ENCODE measurements at regions not wholly inside any gene's neighbourhood (a gene's known extent, or its start where the extent isn't known, plus 50 kb on each side); places are given as distances from the start of the nearest gene placed in this dataset.

DNA sequence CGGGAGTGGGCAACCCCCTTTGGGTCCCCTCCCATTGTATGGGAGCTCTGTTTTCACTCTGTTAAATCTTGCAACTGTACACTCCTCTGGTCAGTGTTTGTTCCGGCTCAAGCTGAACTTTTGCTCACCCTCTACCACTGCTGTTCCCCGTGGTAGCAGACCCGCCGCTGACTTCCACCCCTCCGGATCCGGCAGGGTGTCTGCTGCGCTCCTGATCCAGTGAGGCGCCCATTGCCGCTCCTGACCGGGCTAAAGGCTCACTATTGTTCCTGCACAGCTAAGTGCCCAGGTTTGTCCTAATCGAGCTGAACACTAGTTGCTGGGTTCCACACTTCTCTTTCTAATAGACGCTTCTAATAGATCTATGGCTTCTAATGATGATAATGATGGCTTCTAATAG lies 488.6 kb downstream of the MRPL39 start:
- DNase-seq = no peak

- DNase-seq = no peak
Observed at GRCh38 chr21:25115021-25115420, 492.3 kb downstream of the MRPL39 start.

GRCh38 chr21:25107708-25108107 lies 499.6 kb downstream of the MRPL39 start:
- no peak for DNase-seq

- DNase-seq = no peak
Observed at GRCh38 chr21:25103500-25104207, 503.6 kb downstream of the MRPL39 start.

DNA sequence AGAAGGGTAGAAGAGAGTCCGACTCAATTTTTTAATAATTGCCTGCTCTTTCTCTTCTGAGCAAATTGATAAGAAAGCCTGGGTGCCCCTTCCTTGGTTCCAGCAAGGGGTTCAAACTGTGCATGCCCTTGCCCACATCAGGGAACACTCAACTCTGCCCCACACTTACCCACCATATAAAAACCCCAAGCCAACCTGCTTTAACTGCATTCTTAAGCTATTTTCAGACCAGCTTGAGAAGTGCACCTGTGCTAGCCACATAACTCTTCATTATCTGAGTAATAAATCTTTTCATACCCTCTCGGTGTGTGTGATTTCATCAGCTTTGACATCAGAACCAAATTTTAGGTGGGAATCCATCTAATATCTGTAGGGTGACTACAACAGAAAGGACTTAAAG lies 509.6 kb downstream of the MRPL39 start:
- DNase-seq = no peak

DNA sequence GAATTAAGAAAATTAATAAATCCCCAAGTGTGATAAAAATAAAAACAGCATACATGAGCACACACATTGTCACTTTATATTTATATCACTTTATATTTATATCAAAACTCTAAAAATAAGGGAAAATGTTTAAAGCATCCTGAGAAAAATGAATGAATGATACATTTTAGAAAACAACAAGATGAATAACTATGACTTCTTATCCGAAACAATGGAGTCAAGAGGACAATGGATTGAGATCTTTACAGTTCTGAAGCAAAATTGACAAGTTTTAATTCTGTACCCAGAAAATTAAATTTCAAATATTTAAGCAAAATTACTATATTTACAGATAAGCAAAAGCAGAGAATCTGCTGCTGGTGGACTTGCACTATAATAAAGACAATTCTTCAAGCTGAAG lies 512.6 kb downstream of the MRPL39 start:
- no peak for DNase-seq

GRCh38 chr21:25092441-25093011 lies 514.8 kb downstream of the MRPL39 start:
- DNase-seq = no peak

GRCh38 chr21:25081096-25081495 lies 526.2 kb downstream of the MRPL39 start:
- DNase-seq = no peak

GRCh38 chr21:25080661-25081060 lies 526.6 kb downstream of the MRPL39 start:
- no peak for DNase-seq

- no peak for DNase-seq
Observed at GRCh38 chr21:25080141-25080540, 527.1 kb downstream of the MRPL39 start.

DNA sequence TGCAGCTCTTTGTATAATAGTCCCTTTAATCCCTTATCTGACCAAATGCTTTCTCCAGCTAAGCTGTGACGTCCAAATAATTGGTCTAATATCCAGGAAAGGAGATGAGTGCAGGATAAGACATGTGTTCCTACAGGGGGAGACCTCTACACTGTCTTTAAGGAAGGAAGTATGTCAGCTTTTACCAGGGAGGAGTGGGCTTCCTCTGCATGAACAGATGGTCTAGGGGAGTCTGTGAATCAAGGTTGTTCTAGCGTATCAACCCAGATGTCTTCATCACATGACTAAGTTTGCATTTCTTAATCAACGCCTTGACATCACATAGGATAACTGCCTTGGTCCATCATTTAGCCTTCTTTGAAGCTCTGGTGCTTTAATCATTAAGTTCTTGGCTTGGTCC lies 528.2 kb downstream of the MRPL39 start:
- no peak for DNase-seq

GRCh38 chr21:25062061-25062460 lies 545.2 kb downstream of the MRPL39 start:
- DNase-seq = no peak

- DNase-seq = no peak
Observed at GRCh38 chr21:25054689-25055088, 552.6 kb downstream of the MRPL39 start.

- no peak for DNase-seq
Observed at GRCh38 chr21:25039461-25040380, 567.6 kb downstream of the MRPL39 start.

- no peak for DNase-seq
Observed at GRCh38 chr21:25036775-25037174, 570.5 kb downstream of the MRPL39 start.

DNA sequence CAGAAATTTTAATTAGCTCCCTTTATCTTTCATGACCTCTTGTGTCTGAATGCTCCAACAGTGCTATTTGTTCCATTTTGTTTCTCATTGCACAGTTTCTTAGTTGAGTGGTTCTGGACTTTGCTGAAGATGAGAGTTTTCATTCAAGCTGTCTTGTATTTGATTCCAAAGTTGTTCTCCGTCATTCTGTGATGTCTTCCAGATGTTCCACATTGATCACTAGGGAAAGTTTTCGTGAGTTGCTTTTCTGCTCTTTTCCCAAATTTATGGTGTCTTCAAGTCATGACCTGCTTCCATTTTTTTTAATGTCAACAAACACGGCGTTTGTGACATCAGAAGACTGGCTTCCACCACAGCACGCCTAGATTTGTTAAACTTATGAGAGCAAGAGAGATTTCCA lies 575.5 kb downstream of the MRPL39 start:
- no peak for DNase-seq

DNA sequence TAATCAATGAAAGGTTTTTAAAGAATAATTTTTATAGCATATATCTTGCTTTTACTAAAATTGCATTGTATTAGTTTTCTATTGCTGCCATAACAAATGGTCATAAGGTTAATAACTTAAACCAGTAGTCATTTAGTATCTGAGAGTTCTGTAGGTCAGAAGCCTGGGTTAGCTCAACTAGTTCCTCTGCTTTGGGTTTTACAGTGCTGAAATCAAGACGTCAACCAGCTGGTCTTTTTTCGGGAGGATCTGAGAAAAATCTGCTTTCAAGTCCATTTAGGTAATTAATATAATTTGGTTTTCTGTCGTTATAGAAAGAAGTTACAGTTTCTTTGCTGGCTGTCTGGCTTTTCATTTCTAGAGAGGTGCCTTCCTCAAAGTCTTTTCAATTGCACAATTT lies 577.7 kb downstream of the MRPL39 start:
- no peak for DNase-seq

DNA sequence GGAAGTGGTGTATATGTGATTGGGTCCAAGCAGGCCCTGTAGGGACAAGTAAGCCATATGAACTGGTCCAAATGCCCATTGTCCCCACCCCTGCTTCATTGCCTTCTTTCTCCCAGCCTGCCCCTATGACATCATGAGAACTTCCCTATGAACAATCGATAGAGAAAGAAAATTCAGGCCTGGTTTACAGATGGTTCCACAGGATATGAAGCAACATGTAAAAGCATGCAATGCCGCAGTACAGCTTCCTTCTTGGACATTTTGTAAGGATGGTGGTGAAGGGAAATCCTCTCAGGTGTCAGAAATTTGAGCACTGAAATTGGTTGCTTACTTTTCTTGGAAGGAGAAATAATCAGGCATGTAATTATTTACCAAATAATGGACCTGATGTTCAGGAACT lies 581.7 kb downstream of the MRPL39 start:
- DNase-seq = no peak

DNA sequence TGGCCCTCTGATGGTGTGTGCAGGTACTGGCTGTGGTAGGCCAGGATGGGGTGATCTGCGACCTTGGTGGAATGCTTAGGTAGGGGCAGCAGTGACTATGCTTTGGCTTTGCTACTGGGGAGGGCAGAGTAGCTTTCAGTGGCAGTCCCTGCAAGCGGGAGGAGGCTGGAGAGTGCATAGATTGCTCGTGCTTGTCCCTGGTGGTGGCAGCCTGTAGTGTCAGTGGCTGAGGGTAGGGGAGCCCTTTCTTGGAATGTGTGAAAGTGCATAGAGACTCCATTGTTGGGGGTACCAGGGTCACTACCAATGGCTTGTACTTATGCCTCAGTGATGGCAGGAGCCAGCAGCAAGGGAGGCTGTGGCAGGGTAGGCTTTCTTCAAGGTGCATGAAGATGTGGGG lies 582.6 kb downstream of the MRPL39 start:
- DNase-seq = no peak

DNA sequence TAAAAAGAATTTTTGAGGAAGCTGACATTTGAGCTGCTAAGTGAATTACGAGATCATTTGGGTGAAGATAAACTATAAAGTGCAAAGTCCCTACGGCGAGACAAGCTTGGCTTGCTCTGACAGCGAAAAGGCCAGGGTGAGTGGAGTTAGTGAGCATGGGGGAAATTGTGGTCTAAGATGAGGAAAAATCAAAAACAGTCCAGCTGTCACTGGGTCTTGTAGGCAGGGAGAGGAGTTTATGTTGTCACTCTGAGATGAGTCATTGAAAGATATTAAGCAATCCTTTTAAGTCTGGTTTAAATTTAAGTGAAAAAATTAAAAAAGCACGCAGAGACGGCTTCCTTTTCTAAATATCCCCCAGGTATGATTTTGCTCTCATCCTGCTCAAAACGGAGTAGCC lies 601.9 kb downstream of the MRPL39 start:
- no peak for DNase-seq

DNA sequence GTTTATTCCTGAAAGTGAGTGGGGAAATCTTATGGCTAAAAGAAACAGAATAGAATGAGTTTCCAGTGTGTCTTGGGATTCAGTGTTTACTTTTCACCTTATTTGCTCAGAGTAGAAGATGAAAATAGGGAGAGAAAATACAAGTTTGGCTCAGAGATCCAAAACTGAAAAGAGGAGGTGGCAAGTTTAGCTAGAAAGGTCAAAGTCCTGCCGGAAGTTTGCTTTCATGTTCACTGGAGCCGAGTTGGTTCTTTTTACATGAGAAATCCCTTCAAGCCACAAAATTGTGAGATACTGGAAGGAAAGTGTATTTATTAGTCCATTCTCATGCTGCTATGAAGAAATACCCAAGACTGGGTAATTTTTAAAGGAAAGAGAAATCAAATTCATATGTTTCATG lies 604.6 kb downstream of the MRPL39 start:
- no peak for DNase-seq

- DNase-seq = no peak
Observed at GRCh38 chr21:24995216-24995615, 612.1 kb downstream of the MRPL39 start.

DNA sequence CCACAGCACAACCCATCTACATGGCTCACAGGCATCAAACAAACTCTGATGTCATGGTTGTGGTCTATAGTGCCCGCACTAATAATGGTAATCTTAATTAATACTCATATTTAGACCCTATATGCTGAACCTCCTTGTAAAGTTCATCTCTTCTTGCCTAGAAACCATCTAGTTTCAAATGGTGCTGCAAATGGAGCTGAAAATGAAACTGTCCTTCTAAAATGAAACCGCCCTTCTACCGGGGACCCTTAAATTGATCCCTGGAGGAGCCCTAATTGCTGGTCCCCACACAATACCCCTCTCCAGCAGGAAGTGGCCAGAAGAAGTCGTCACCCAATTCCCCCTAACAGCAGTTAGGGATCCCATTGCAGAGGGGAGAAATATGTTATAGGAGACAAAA lies 612.6 kb downstream of the MRPL39 start:
- DNase-seq = no peak

GRCh38 chr21:24989516-24989915 lies 617.8 kb downstream of the MRPL39 start:
- DNase-seq = no peak
